ENCODE measurements at regions not wholly inside any gene's neighbourhood (a gene's known extent, or its start where the extent isn't known, plus 50 kb on each side); places are given as distances from the start of the nearest gene placed in this dataset.

GRCh38 chr4:31053451-31053850, 333.3 kb downstream of the PCDH7 start:
- H3K36me3 ChIP-seq (ENCODE audit: control insufficient read depth in 4 of 4, insufficient read depth in 4 of 4, low read length in 3 of 4) = no peaks in the 10 kb centered on the region
- H3K27ac ChIP-seq (ENCODE audit: insufficient read depth in 1 of 2, low read depth in 1 of 2, low read length in 2 of 2, poor library complexity in 1 of 2, severe bottlenecking in 2 of 2) = no peak overlapping the region
- no peak overlapping the region for H3K4me3 ChIP-seq (ENCODE audit: control insufficient read depth in 1 of 7, extremely low read depth in 1 of 7, insufficient read depth in 4 of 7, low read depth in 2 of 7, low read length in 6 of 7)
- ChIA-PET POLR2A (no interaction called here), CTCF (no interaction called here)
- no peaks in the 10 kb centered on the region for H3K27me3 ChIP-seq (replicated peaks in 2 of 5; ENCODE audit: control insufficient read depth in 4 of 5, insufficient read depth in 5 of 5, low read length in 4 of 5)
- no peak for DNase-seq
- no peaks in the 10 kb centered on the region for H3K9me3 ChIP-seq (ENCODE audit: control extremely low read depth in 1 of 5, control insufficient read depth in 4 of 5, insufficient read depth in 2 of 5, low read depth in 1 of 5, low read length in 4 of 5)
- no peaks in the 10 kb centered on the region for H3K4me1 ChIP-seq (ENCODE audit: control extremely low read depth in 1 of 4, control insufficient read depth in 4 of 4, insufficient read depth in 4 of 4, low read length in 3 of 4)
- no CpG with 5 or more reads among the region's 2 CpGs for WGBS (ENCODE audit: insufficient coverage)

- ChIA-PET POLR2A (no interaction called here), CTCF (no interaction called here)
- H3K27me3 ChIP-seq (replicated peaks in 2 of 5; ENCODE audit: control insufficient read depth in 4 of 5, insufficient read depth in 5 of 5, low read length in 4 of 5) = no peaks in the 10 kb centered on the region
- no peak for DNase-seq
- H3K27ac ChIP-seq (ENCODE audit: insufficient read depth in 1 of 2, low read depth in 1 of 2, low read length in 2 of 2, poor library complexity in 1 of 2, severe bottlenecking in 2 of 2) = no peak overlapping the region
- no peak overlapping the region for H3K4me3 ChIP-seq (ENCODE audit: control insufficient read depth in 1 of 7, extremely low read depth in 1 of 7, insufficient read depth in 4 of 7, low read depth in 2 of 7, low read length in 6 of 7)
- no peaks in the 10 kb centered on the region for H3K4me1 ChIP-seq (ENCODE audit: control extremely low read depth in 1 of 4, control insufficient read depth in 4 of 4, insufficient read depth in 4 of 4, low read length in 3 of 4)
- H3K36me3 ChIP-seq (ENCODE audit: control insufficient read depth in 4 of 4, insufficient read depth in 4 of 4, low read length in 3 of 4) = no peaks in the 10 kb centered on the region
- H3K9me3 ChIP-seq (ENCODE audit: control extremely low read depth in 1 of 5, control insufficient read depth in 4 of 5, insufficient read depth in 2 of 5, low read depth in 1 of 5, low read length in 4 of 5) = no peaks in the 10 kb centered on the region
- WGBS (ENCODE audit: insufficient coverage) = no CpG with 5 or more reads among the region's 2 CpGs
These were observed 334.1 kb downstream of the PCDH7 start for GRCh38 chr4:31054295-31054694.

- POLR2A ChIA-PET = no interaction called here
- CTCF ChIA-PET = no interaction called here
- H3K4me1 ChIP-seq (ENCODE audit: control extremely low read depth in 1 of 4, control insufficient read depth in 4 of 4, insufficient read depth in 4 of 4, low read length in 3 of 4) = no peaks in the 10 kb centered on the region
- DNase-seq = no peak
- 100% methylated on average over 1 of the region's 2 CpGs for WGBS (ENCODE audit: insufficient coverage)
- H3K9me3 ChIP-seq (ENCODE audit: control extremely low read depth in 1 of 5, control insufficient read depth in 4 of 5, insufficient read depth in 2 of 5, low read depth in 1 of 5, low read length in 4 of 5) = no peaks in the 10 kb centered on the region
- no peaks in the 10 kb centered on the region for H3K36me3 ChIP-seq (ENCODE audit: control insufficient read depth in 4 of 4, insufficient read depth in 4 of 4, low read length in 3 of 4)
- H3K4me3 ChIP-seq (ENCODE audit: control insufficient read depth in 1 of 7, extremely low read depth in 1 of 7, insufficient read depth in 4 of 7, low read depth in 2 of 7, low read length in 6 of 7) = no peak overlapping the region
- H3K27ac ChIP-seq (ENCODE audit: insufficient read depth in 1 of 2, low read depth in 1 of 2, low read length in 2 of 2, poor library complexity in 1 of 2, severe bottlenecking in 2 of 2) = no peak overlapping the region
- no peaks in the 10 kb centered on the region for H3K27me3 ChIP-seq (replicated peaks in 2 of 5; ENCODE audit: control insufficient read depth in 4 of 5, insufficient read depth in 5 of 5, low read length in 4 of 5)
These were observed 338.5 kb downstream of the PCDH7 start for GRCh38 chr4:31058656-31059055.

DNA sequence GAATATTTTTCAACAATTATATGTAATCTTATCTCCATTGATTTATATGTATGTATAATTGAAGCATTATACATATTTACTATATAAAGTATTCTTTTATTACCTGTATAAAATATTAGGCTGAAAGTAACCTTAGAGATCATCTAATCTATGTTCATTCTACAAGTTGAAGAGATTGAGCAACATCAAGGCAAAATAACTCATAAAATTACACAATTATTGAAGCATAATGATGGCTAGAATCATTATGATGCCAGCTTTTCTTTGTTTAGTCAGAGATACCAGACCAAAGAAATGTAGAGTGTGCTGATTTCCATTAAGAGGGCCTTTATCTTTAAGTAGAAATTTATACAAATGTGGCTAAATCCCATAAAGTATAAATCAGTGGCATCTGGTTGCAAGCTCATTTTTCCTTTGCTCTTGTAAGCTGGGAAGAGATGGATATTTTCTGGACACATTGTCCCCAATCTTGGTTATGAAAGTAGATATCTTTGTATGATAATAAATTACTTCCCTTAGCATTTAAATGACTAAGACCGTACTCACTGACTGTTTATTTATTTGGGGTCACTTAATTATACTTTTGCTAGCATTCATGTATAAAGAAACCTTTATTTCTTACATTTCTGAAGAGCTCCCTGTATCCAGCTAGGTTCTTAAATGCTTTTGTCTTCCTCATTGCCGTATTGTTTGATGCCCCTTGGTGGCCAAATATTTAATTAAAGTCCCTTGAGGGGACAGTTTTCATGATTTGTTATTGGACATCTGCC, 339.8 kb downstream of the PCDH7 start:
- Histone ChIP-seq H3K4me1 (ENCODE audit: control extremely low read depth in 1 of 4, control insufficient read depth in 4 of 4, insufficient read depth in 4 of 4, low read length in 3 of 4) (no peaks in the 10 kb centered on the region), H3K9me3 (ENCODE audit: control extremely low read depth in 1 of 5, control insufficient read depth in 4 of 5, insufficient read depth in 2 of 5, low read depth in 1 of 5, low read length in 4 of 5) (no peaks in the 10 kb centered on the region), H3K4me3 (ENCODE audit: control insufficient read depth in 1 of 7, extremely low read depth in 1 of 7, insufficient read depth in 4 of 7, low read depth in 2 of 7, low read length in 6 of 7) (no peak overlapping the region), H3K27ac (ENCODE audit: insufficient read depth in 1 of 2, low read depth in 1 of 2, low read length in 2 of 2, poor library complexity in 1 of 2, severe bottlenecking in 2 of 2) (no peak overlapping the region), H3K27me3 (replicated peaks in 2 of 5; ENCODE audit: control insufficient read depth in 4 of 5, insufficient read depth in 5 of 5, low read length in 4 of 5) (no peaks in the 10 kb centered on the region), H3K36me3 (ENCODE audit: control insufficient read depth in 4 of 4, insufficient read depth in 4 of 4, low read length in 3 of 4) (no peaks in the 10 kb centered on the region)
- ChIA-PET CTCF (no interaction called here), POLR2A (no interaction called here)
- WGBS (ENCODE audit: insufficient coverage) = no CpG with 5 or more reads among the region's 2 CpGs
- no peak for DNase-seq

- Histone ChIP-seq H3K27me3 (replicated peaks in 2 of 5; ENCODE audit: control insufficient read depth in 4 of 5, insufficient read depth in 5 of 5, low read length in 4 of 5) (no peaks in the 10 kb centered on the region), H3K27ac (ENCODE audit: insufficient read depth in 1 of 2, low read depth in 1 of 2, low read length in 2 of 2, poor library complexity in 1 of 2, severe bottlenecking in 2 of 2) (no peak overlapping the region), H3K9me3 (ENCODE audit: control extremely low read depth in 1 of 5, control insufficient read depth in 4 of 5, insufficient read depth in 2 of 5, low read depth in 1 of 5, low read length in 4 of 5) (no peaks in the 10 kb centered on the region), H3K4me3 (ENCODE audit: control insufficient read depth in 1 of 7, extremely low read depth in 1 of 7, insufficient read depth in 4 of 7, low read depth in 2 of 7, low read length in 6 of 7) (no peak overlapping the region), H3K4me1 (ENCODE audit: control extremely low read depth in 1 of 4, control insufficient read depth in 4 of 4, insufficient read depth in 4 of 4, low read length in 3 of 4) (no peaks in the 10 kb centered on the region), H3K36me3 (ENCODE audit: control insufficient read depth in 4 of 4, insufficient read depth in 4 of 4, low read length in 3 of 4) (no peaks in the 10 kb centered on the region)
- ChIA-PET CTCF (no interaction called here), POLR2A (no interaction called here)
- WGBS (ENCODE audit: insufficient coverage) = no CpG with 5 or more reads among the region's 3 CpGs
- DNase-seq = no peak
These were observed 344.9 kb downstream of the PCDH7 start for GRCh38 chr4:31065086-31065485.

GRCh38 chr4:31068257-31069075, 348.3 kb downstream of the PCDH7 start:
- CTCF ChIA-PET = no interaction called here
- no peaks in the 10 kb centered on the region for H3K27me3 ChIP-seq (replicated peaks in 2 of 5; ENCODE audit: control insufficient read depth in 4 of 5, insufficient read depth in 5 of 5, low read length in 4 of 5)

GRCh38 chr4:31069151-31069550, 349.0 kb downstream of the PCDH7 start:
- Histone ChIP-seq H3K36me3 (ENCODE audit: control insufficient read depth in 4 of 4, insufficient read depth in 4 of 4, low read length in 3 of 4) (no peaks in the 10 kb centered on the region), H3K4me1 (ENCODE audit: control extremely low read depth in 1 of 4, control insufficient read depth in 4 of 4, insufficient read depth in 4 of 4, low read length in 3 of 4) (no peaks in the 10 kb centered on the region), H3K4me3 (ENCODE audit: control insufficient read depth in 1 of 7, extremely low read depth in 1 of 7, insufficient read depth in 4 of 7, low read depth in 2 of 7, low read length in 6 of 7) (no peak overlapping the region), H3K27me3 (replicated peaks in 2 of 5; ENCODE audit: control insufficient read depth in 4 of 5, insufficient read depth in 5 of 5, low read length in 4 of 5) (no peaks in the 10 kb centered on the region), H3K27ac (ENCODE audit: insufficient read depth in 1 of 2, low read depth in 1 of 2, low read length in 2 of 2, poor library complexity in 1 of 2, severe bottlenecking in 2 of 2) (no peak overlapping the region), H3K9me3 (ENCODE audit: control extremely low read depth in 1 of 5, control insufficient read depth in 4 of 5, insufficient read depth in 2 of 5, low read depth in 1 of 5, low read length in 4 of 5) (no peaks in the 10 kb centered on the region)
- POLR2A ChIA-PET = no interaction called here
- no peak for DNase-seq
- CTCF ChIA-PET = no interaction called here
- no CpG with 5 or more reads among the region's 1 CpG for WGBS (ENCODE audit: insufficient coverage)

More at GRCh38 chr4:31068257-31069075, 348.3 kb downstream of the PCDH7 start:
- no peak for DNase-seq
- no peaks in the 10 kb centered on the region for H3K36me3 ChIP-seq (ENCODE audit: control insufficient read depth in 4 of 4, insufficient read depth in 4 of 4, low read length in 3 of 4)
- 94% methylated on average over 3 of the region's 11 CpGs for WGBS (ENCODE audit: insufficient coverage)
- H3K4me1 ChIP-seq (ENCODE audit: control extremely low read depth in 1 of 4, control insufficient read depth in 4 of 4, insufficient read depth in 4 of 4, low read length in 3 of 4) = no peaks in the 10 kb centered on the region
- H3K4me3 ChIP-seq (ENCODE audit: control insufficient read depth in 1 of 7, extremely low read depth in 1 of 7, insufficient read depth in 4 of 7, low read depth in 2 of 7, low read length in 6 of 7) = no peak overlapping the region
- H3K27ac ChIP-seq (ENCODE audit: insufficient read depth in 1 of 2, low read depth in 1 of 2, low read length in 2 of 2, poor library complexity in 1 of 2, severe bottlenecking in 2 of 2) = no peak overlapping the region
- H3K9me3 ChIP-seq (ENCODE audit: control extremely low read depth in 1 of 5, control insufficient read depth in 4 of 5, insufficient read depth in 2 of 5, low read depth in 1 of 5, low read length in 4 of 5) = no peaks in the 10 kb centered on the region
- POLR2A ChIA-PET = no interaction called here

All from common myeloid progenitor, CD34-positive (primary cell).